Mesendoderm (in vitro differentiated cells): ENCODE measurements at regions not wholly inside any gene's neighbourhood (a gene's known extent, or its start where the extent isn't known, plus 50 kb on each side); places are given as distances from the start of the nearest gene placed in this dataset.
A peak's percentile ranks its signal among the peaks of the same experiment; 100 is the strongest.

ENCODE experiments used
- DNase-seq: peaks from one replicate; pipeline ENCODE4 v3.0.0; 2013
- H2AK5ac ChIP-seq: 2 replicates; pipeline ENCODE4 v1.6.1; 2013; ENCODE audit warnings: low read length, inconsistent platforms
- H2BK120ac ChIP-seq: 2 replicates; pipeline ENCODE4 v1.6.1; 2013; ENCODE audit warnings: low read depth, mild to moderate bottlenecking, low read length, moderate library complexity, mixed read lengths
- H2BK15ac ChIP-seq: replicated peaks from 2 replicates; pipeline ENCODE4 v1.6.1; 2013; ENCODE audit warnings: low read depth, mild to moderate bottlenecking, moderate library complexity
- H2BK5ac ChIP-seq: 2 replicates; pipeline ENCODE4 v1.6.1; 2013; ENCODE audit warnings: low read length, inconsistent platforms
- H3K18ac ChIP-seq: 2 replicates; pipeline ENCODE4 v1.6.1; 2013; ENCODE audit warnings: mild to moderate bottlenecking, low read length, mixed read lengths
- H3K23ac ChIP-seq: one replicate; pipeline ENCODE4 v1.6.1; 2013; ENCODE audit warnings: low read length
- H3K27ac ChIP-seq: 2 replicates; pipeline ENCODE4 v1.5.1; 2013; ENCODE audit warnings: low read depth, mild to moderate bottlenecking, inconsistent platforms, low read length, moderate library complexity
- H3K27me3 ChIP-seq: 2 replicates; pipeline ENCODE4 v1.6.1; 2013; ENCODE audit warnings: low read length, control low read depth, mild to moderate bottlenecking, inconsistent platforms; ENCODE audit not compliant: insufficient read depth, poor library complexity
- H3K36me3 ChIP-seq: 2 replicates; pipeline ENCODE4 v1.6.1; 2013; ENCODE audit warnings: low read length, inconsistent platforms; ENCODE audit not compliant: control insufficient read depth, insufficient read depth
- H3K4ac ChIP-seq: one replicate; pipeline ENCODE4 v1.6.1; 2013; ENCODE audit warnings: low read depth, mild to moderate bottlenecking, low read length, moderate library complexity
- H3K4me1 ChIP-seq: 2 replicates; pipeline ENCODE4 v1.6.1; 2013; ENCODE audit warnings: low read depth, low read length, inconsistent platforms; ENCODE audit not compliant: control insufficient read depth
- H3K4me2 ChIP-seq: 2 replicates; pipeline ENCODE4 v1.6.1; 2013; ENCODE audit warnings: low read length
- H3K4me3 ChIP-seq: 2 replicates; pipeline ENCODE4 v1.5.1; 2013; ENCODE audit warnings: mild to moderate bottlenecking, low read length
- H3K56ac ChIP-seq: one replicate; pipeline ENCODE4 v1.6.1; 2013; ENCODE audit warnings: low read length
- H3K79me1 ChIP-seq: 2 replicates; pipeline ENCODE4 v1.6.1; 2013; ENCODE audit warnings: low read length, inconsistent platforms
- H3K79me2 ChIP-seq: 2 replicates; pipeline ENCODE4 v1.6.1; 2013; ENCODE audit warnings: mild to moderate bottlenecking, low read length; ENCODE audit not compliant: control insufficient read depth, insufficient read depth
- H3K9ac ChIP-seq: 2 replicates; pipeline ENCODE4 v1.6.1; 2013; ENCODE audit warnings: low read length, inconsistent platforms
- H4K5ac ChIP-seq: one replicate; pipeline ENCODE4 v1.6.1; 2013; ENCODE audit warnings: low read length
- H4K8ac ChIP-seq: one replicate; pipeline ENCODE4 v1.6.1; 2013; ENCODE audit warnings: low read depth, mild to moderate bottlenecking, control low read depth, low read length, moderate library complexity
- WGBS: extraction: QIAGEN DNeasy Blood & Tissue Kit; methylation state at CpG from one replicate; pipeline ENCODE4 v1.1.7; 2013; ENCODE audit warnings: low lambda C conversion rate, missing lambda C conversion rate; ENCODE audit not compliant: insufficient coverage; ENCODE audit errors: extremely low coverage; 5-methylcytosine and 5-hydroxymethylcytosine counted together

DNA sequence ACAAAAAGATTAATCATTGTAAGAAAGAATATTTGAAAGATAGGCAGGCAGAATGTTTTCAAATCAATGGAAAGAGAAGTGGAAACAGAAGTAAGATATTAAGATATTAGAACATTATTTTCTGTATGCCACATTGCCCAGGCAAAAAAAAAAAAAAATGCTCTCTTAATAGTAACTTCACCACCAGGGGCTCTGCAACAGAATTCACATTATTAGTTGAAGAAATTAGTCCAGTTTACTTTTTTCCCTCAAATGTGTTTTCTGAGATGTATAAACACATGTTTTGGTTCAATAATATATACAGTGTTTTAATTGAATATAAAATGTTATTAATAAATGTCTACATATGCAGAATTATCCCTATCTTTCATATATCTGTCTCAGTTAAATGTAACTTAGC lies 78.0 kb upstream of the ADAD1 start:
- no peaks in the 10 kb centered on the region for H3K79me1 ChIP-seq
- H3K4ac ChIP-seq = no peak overlapping the region
- no peak overlapping the region for H3K18ac ChIP-seq
- H3K36me3 ChIP-seq = no peaks in the 10 kb centered on the region
- no peaks in the 10 kb centered on the region for H3K27me3 ChIP-seq
- no peak overlapping the region for H2AK5ac ChIP-seq
- no peaks in the 10 kb centered on the region for H3K79me2 ChIP-seq
- no peak overlapping the region for H3K56ac ChIP-seq
- no peak overlapping the region for H4K5ac ChIP-seq
- H3K4me1 ChIP-seq = no peaks in the 10 kb centered on the region
- H3K4me3 ChIP-seq = no peak overlapping the region
- H2BK5ac ChIP-seq = no peak overlapping the region
- H3K9ac ChIP-seq = no peak overlapping the region
- H3K4me2 ChIP-seq = no peak overlapping the region
- H4K8ac ChIP-seq = no peak overlapping the region
- no peak overlapping the region for H3K23ac ChIP-seq
- DNase-seq = no peak
- no peak overlapping the region for H2BK15ac ChIP-seq
- no peak overlapping the region for H3K27ac ChIP-seq
- H2BK120ac ChIP-seq = no peak overlapping the region

DNA sequence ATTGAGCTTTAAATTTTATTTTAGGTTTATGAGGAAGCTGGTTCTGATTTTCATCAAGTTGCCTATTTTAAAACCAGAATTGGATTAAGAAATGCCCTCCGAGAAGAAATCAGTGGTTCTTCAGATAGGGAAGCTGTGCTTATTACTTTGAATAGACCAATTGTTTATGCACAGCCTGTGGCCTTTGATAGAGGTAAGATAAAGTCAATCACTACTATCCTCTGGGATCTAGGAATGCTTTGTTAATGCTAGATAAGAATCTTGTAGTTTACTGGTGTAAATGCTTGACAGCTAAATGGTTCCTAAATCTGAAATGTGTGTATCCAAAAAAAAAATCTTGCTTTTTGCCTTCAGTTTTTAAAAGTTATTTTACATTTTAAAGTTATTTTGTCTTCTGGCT lies 73.0 kb upstream of the ADAD1 start:
- Histone ChIP-seq H3K4me3 (no peak overlapping the region), H2BK15ac (no peak overlapping the region), H4K5ac (no peak overlapping the region), H3K9ac (no peak overlapping the region), H3K79me1 (no peaks in the 10 kb centered on the region), H3K27me3 (no peaks in the 10 kb centered on the region), H3K4me1 (no peaks in the 10 kb centered on the region), H3K4me2 (no peak overlapping the region), H3K18ac (no peak overlapping the region), H3K4ac (no peak overlapping the region), H3K56ac (no peak overlapping the region), H3K79me2 (no peaks in the 10 kb centered on the region), H3K23ac (no peak overlapping the region), H3K27ac (no peak overlapping the region), H2AK5ac (no peak overlapping the region), H4K8ac (no peak overlapping the region), H2BK5ac (no peak overlapping the region), H3K36me3 (no peaks in the 10 kb centered on the region), H2BK120ac (no peak overlapping the region)
- WGBS = no CpG with 5 or more reads among the region's 1 CpG
- DNase-seq = peak; percentile 77

DNA sequence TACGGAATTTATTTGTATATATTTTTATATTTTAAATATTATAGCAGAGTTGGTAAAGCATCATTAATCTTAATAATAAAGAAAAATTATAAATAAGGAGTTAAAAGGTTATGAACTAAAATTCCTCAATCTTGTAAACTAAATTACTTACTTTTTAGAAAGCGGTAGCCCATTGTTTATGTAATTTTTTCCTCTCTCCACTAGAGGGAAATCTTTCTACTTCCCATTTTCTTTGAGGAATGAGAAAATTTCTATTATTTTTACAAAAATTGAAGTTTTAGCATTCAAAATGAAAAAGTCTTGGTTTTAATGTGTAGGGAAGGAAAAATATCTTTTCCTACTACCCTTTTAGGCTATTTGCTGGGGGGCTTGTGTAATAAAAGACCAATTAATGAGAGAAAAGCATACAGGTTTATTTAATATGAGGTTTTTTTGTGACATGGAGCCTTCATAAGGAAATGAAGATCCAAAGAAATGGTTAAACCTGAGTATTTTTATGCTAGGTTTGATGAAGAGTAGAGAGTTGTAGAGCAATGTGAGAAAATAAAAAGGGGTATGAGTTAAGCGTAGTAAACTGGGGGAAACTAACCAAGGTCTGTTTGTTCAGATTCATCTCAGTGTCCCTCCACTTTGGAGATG lies 68.7 kb upstream of the ADAD1 start:
- Histone ChIP-seq H3K4me1 (no peaks in the 10 kb centered on the region), H3K9ac (no peak overlapping the region), H4K8ac (no peak overlapping the region), H3K56ac (no peak overlapping the region), H3K27ac (no peak overlapping the region), H3K4me3 (no peak overlapping the region), H3K36me3 (no peaks in the 10 kb centered on the region), H2BK5ac (no peak overlapping the region), H3K27me3 (no peaks in the 10 kb centered on the region), H3K79me2 (no peaks in the 10 kb centered on the region), H2BK120ac (no peak overlapping the region), H3K4me2 (no peak overlapping the region), H3K18ac (no peak overlapping the region), H3K79me1 (no peaks in the 10 kb centered on the region), H2AK5ac (no peak overlapping the region), H3K4ac (no peak overlapping the region), H4K5ac (no peak overlapping the region), H2BK15ac (no peak overlapping the region), H3K23ac (no peak overlapping the region)
- WGBS = 100% methylated on average over 1 of the region's 3 CpGs
- DNase-seq = peak; percentile 26

DNA sequence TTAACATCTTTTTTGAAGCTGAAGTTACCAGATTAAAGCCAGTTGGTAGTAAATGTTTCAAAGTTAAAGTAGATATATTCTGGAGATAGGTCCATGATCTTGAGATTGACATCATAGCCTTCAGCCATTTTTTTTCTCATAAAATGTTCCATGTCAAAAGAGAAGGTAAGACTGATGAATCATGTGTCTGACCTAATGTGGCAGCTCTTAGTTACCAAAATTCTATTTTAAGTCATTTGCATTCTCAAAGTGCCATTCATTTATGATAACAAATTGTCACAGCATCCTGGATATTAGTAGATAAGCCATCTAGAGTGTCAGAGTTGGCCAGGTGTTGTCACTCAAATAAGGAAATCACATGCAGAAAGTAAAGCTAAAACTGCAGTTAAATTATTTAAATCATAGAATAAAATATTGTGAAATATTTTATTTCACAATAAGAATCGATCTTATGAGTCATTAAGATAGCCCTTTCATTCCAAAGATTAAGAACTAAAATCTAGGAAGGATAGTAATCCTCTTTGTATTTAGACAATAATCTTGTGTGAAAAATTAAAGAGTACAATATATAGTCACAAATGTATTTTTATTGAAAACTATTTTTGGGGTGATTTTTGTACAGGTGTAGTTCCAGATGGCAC lies 65.7 kb upstream of the ADAD1 start:
- Histone ChIP-seq H3K18ac (no peak overlapping the region), H3K36me3 (no peaks in the 10 kb centered on the region), H3K79me2 (no peaks in the 10 kb centered on the region), H2AK5ac (no peak overlapping the region), H4K8ac (no peak overlapping the region), H3K9ac (no peak overlapping the region), H2BK15ac (no peak overlapping the region), H3K4ac (no peak overlapping the region), H3K23ac (no peak overlapping the region), H3K27me3 (no peaks in the 10 kb centered on the region), H3K4me1 (no peaks in the 10 kb centered on the region), H2BK120ac (no peak overlapping the region), H3K56ac (no peak overlapping the region), H3K4me3 (no peak overlapping the region), H3K79me1 (no peaks in the 10 kb centered on the region), H3K27ac (no peak overlapping the region), H3K4me2 (no peak overlapping the region), H2BK5ac (no peak overlapping the region), H4K5ac (no peak overlapping the region)
- DNase-seq = no peak
- WGBS = no CpG with 5 or more reads among the region's 1 CpG

DNA sequence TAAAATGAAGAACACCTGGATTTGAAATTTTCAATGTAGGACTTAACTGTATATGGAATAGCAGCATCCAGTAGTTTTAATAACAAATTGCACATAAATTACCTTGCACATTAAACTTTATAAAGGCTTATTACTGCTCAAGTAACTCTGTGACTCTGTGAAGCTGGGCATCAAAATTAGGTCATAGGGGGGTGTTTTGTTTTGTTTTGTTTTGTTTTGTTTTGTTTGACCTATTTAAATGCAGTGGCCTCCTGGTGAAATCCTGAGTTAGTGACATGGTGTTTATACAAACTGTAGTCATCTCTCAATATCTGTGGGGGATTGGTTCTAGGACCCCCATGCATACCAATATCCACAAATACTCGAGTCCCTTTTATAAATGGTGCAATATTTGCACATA lies 51.9 kb upstream of the ADAD1 start:
- Histone ChIP-seq H3K4ac (no peak overlapping the region), H3K56ac (no peak overlapping the region), H3K4me3 (no peak overlapping the region), H3K27ac (no peak overlapping the region), H3K23ac (no peak overlapping the region), H3K9ac (no peak overlapping the region), H2AK5ac (no peak overlapping the region), H3K79me2 (no peaks in the 10 kb centered on the region), H2BK15ac (no peak overlapping the region), H3K4me1 (no peaks in the 10 kb centered on the region), H2BK5ac (no peak overlapping the region), H3K18ac (no peak overlapping the region), H3K36me3 (no peaks in the 10 kb centered on the region), H4K5ac (no peak overlapping the region), H4K8ac (no peak overlapping the region), H3K27me3 (no peaks in the 10 kb centered on the region), H3K79me1 (no peaks in the 10 kb centered on the region), H3K4me2 (no peak overlapping the region), H2BK120ac (no peak overlapping the region)
- no peak for DNase-seq
- no CpG with 5 or more reads among the region's 1 CpG for WGBS

DNA sequence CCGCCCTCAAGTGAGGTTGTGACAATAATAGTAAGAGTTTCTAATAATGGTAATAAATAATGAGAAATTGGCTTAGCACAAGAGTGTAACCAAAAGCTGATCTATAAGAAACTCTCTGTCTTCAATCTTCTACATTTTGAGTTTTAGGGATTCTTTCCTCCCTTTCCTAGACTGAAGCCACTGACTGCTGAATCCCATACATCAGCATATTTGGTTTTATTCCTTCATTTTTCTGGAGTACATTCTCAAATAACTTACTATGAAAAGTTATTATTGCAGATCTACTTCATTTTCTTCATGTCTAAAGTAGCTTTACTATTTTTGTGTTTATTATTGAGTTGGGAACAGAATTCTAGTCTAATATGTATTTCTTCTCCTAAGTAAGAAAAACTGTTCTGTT lies 49.9 kb upstream of the ADAD1 start:
- H3K4ac ChIP-seq = no peak overlapping the region
- no peaks in the 10 kb centered on the region for H3K27me3 ChIP-seq
- H2AK5ac ChIP-seq = no peak overlapping the region
- WGBS = no CpG with 5 or more reads among the region's 1 CpG
- no peak for DNase-seq
- no peak overlapping the region for H3K56ac ChIP-seq
- H3K23ac ChIP-seq = no peak overlapping the region
- H2BK15ac ChIP-seq = no peak overlapping the region
- H3K79me2 ChIP-seq = no peaks in the 10 kb centered on the region
- no peak overlapping the region for H3K9ac ChIP-seq
- no peaks in the 10 kb centered on the region for H3K79me1 ChIP-seq
- H4K5ac ChIP-seq = no peak overlapping the region
- no peaks in the 10 kb centered on the region for H3K36me3 ChIP-seq
- no peaks in the 10 kb centered on the region for H3K4me1 ChIP-seq
- H3K4me2 ChIP-seq = no peak overlapping the region
- H3K4me3 ChIP-seq = no peak overlapping the region
- H2BK5ac ChIP-seq = no peak overlapping the region
- H3K18ac ChIP-seq = no peak overlapping the region
- H2BK120ac ChIP-seq = no peak overlapping the region
- H4K8ac ChIP-seq = no peak overlapping the region
- H3K27ac ChIP-seq = no peak overlapping the region
